ENCODE measurements at regions not wholly inside any gene's neighbourhood (a gene's known extent, or its start where the extent isn't known, plus 50 kb on each side); places are given as distances from the start of the nearest gene placed in this dataset.

- DNase-seq = no peak
These were observed 552.4 kb upstream of the PCDH15 start for GRCh38 chr10:55353414-55353813.

GRCh38 chr10:55351431-55351830 lies 550.4 kb upstream of the PCDH15 start:
- no peak for DNase-seq

- no peak for DNase-seq
These were observed 547.5 kb upstream of the PCDH15 start for GRCh38 chr10:55348534-55348933.

- no peak for DNase-seq
These were observed 529.5 kb upstream of the PCDH15 start for GRCh38 chr10:55330486-55330885.

GRCh38 chr10:55329796-55330195 lies 528.8 kb upstream of the PCDH15 start:
- DNase-seq = no peak

- no peak for DNase-seq
These were observed 519.2 kb upstream of the PCDH15 start for GRCh38 chr10:55320187-55320700.

- DNase-seq = no peak
These were observed 511.0 kb upstream of the PCDH15 start for GRCh38 chr10:55311848-55312635.

- no peak for DNase-seq
These were observed 509.1 kb upstream of the PCDH15 start for GRCh38 chr10:55310143-55310542.

GRCh38 chr10:55305285-55305684 lies 504.3 kb upstream of the PCDH15 start:
- DNase-seq = no peak

- no peak for DNase-seq
These were observed 486.3 kb upstream of the PCDH15 start for GRCh38 chr10:55287346-55287745.

- DNase-seq = no peak
These were observed 482.0 kb upstream of the PCDH15 start for GRCh38 chr10:55283031-55283430.

GRCh38 chr10:55280696-55281095 lies 479.7 kb upstream of the PCDH15 start:
- DNase-seq = no peak

GRCh38 chr10:55277549-55277948 lies 476.5 kb upstream of the PCDH15 start:
- DNase-seq = no peak

GRCh38 chr10:55274367-55274766 lies 473.3 kb upstream of the PCDH15 start:
- no peak for DNase-seq

- no peak for DNase-seq
These were observed 472.9 kb upstream of the PCDH15 start for GRCh38 chr10:55273946-55274345.

GRCh38 chr10:55272886-55273285 lies 471.9 kb upstream of the PCDH15 start:
- DNase-seq = no peak

GRCh38 chr10:55266797-55267196 lies 465.8 kb upstream of the PCDH15 start:
- DNase-seq = no peak

GRCh38 chr10:55263327-55263726 lies 462.3 kb upstream of the PCDH15 start:
- DNase-seq = no peak

GRCh38 chr10:55242544-55242943 lies 441.5 kb upstream of the PCDH15 start:
- no peak for DNase-seq

- no peak for DNase-seq
These were observed 436.4 kb upstream of the PCDH15 start for GRCh38 chr10:55237462-55237861.

- no peak for DNase-seq
These were observed 432.5 kb upstream of the PCDH15 start for GRCh38 chr10:55233505-55233904.

- no peak for DNase-seq
These were observed 432.1 kb upstream of the PCDH15 start for GRCh38 chr10:55233090-55233489.

GRCh38 chr10:55232553-55232952 lies 431.5 kb upstream of the PCDH15 start:
- DNase-seq = no peak

- DNase-seq = no peak
These were observed 426.9 kb upstream of the PCDH15 start for GRCh38 chr10:55227967-55228366.

Data from NCI-H2081 treated with DMSO at 0.1 percent for 48 hours (cell line).